Endothelial cell of umbilical vein (primary cell): ENCODE measurements at regions not wholly inside any gene's neighbourhood (a gene's known extent, or its start where the extent isn't known, plus 50 kb on each side); places are given as distances from the start of the nearest gene placed in this dataset.

Source experiments
- BruUV-seq: library from RNA; stranded (reverse); fragments of 400-500 nt; replicated peaks from 2 replicates; lab custom pipeline; 2021; lab: Mats Ljungman, UMichigan
- CTCF ChIA-PET: fragments of 300-600, 350-600 bp; sonication (Branson Sonifier 250); formaldehyde crosslinking; loops from one replicate; lab custom pipeline; 2021; ENCODE audit warnings: antibody characterized with exemption, inconsistent platforms; lab: Charles Lee
- POLR2A ChIA-PET: fragments of 300-600, 350-600 bp; sonication (Branson Sonifier 250); formaldehyde crosslinking; loops from one replicate; lab custom pipeline; 2021; ENCODE audit warnings: antibody characterized with exemption, inconsistent platforms; lab: Charles Lee
- DNase-seq: peaks from one replicate; pipeline ENCODE4 v3.0.0-alpha.2; 2011; ENCODE audit warnings: low read depth, low spot score
- FAIRE-seq: peaks from 2 replicates; lab custom pipeline; 2011; peaks lifted over from hg19 to GRCh38; lab: Jason Lieb, UNC
- H2AFZ ChIP-seq: 2 replicates; pipeline ENCODE4 v1.6.0; 2012; ENCODE audit warnings: low read depth, low read length, control low read depth, inconsistent platforms
- H3K27ac ChIP-seq: 2 replicates; pipeline ENCODE4 v1.5.1; 2011; ENCODE audit warnings: low read depth, mild to moderate bottlenecking, control low read depth, low read length, moderate library complexity; ENCODE audit not compliant: insufficient read depth
- H3K27me3 ChIP-seq, 2 experiments: 2 replicates each; pipeline versions ENCODE4 v1.6.0 to v1.6.1; 2011; ENCODE audit warnings: low read length in 2 of 2, mixed read lengths in 1 of 2; ENCODE audit not compliant: control insufficient read depth in 2 of 2, insufficient read depth in 2 of 2
- H3K36me3 ChIP-seq, 2 experiments: 2 replicates in 1 of 2; 3 replicates in 1 of 2; pipeline ENCODE4 v1.5.1; 2011; ENCODE audit warnings: low read length in 2 of 2, mild to moderate bottlenecking in 1 of 2, moderate library complexity in 1 of 2; ENCODE audit not compliant: control insufficient read depth in 2 of 2, insufficient read depth in 2 of 2; ENCODE audit errors: extremely low read depth in 1 of 2
- H3K4me1 ChIP-seq: 3 replicates; pipeline ENCODE4 v1.5.1; 2011; ENCODE audit warnings: mild to moderate bottlenecking, low read length; ENCODE audit not compliant: control insufficient read depth, insufficient read depth; ENCODE audit errors: extremely low read depth
- H3K4me2 ChIP-seq: 2 replicates; pipeline ENCODE4 v1.6.1; 2011; ENCODE audit warnings: low read length, control low read depth, mixed read lengths; ENCODE audit not compliant: insufficient read depth
- H3K4me3 ChIP-seq, 3 experiments: fragments of 200-600 bp in 1 of 3; sonication (generic), shearing (Covaris generic) in 1 of 3; replicated peaks in 1 of 3; 2 replicates each; pipeline ENCODE4 v1.5.1; 2011 to 2016; ENCODE audit warnings: control low read depth in 3 of 3, low read length in 3 of 3, mild to moderate bottlenecking in 2 of 3, inconsistent platforms in 1 of 3, low read depth in 1 of 3, moderate library complexity in 1 of 3; ENCODE audit not compliant: insufficient read depth in 1 of 3
- H3K79me2 ChIP-seq: 2 replicates; pipeline ENCODE4 v1.6.0; 2012; ENCODE audit warnings: low read length, inconsistent platforms; ENCODE audit not compliant: control insufficient read depth, insufficient read depth
- H3K9ac ChIP-seq: replicated peaks from 2 replicates; pipeline ENCODE3; 2011; ENCODE audit warnings: low read length, control low read depth; ENCODE audit not compliant: insufficient read depth; ENCODE audit errors: extremely low read depth
- H3K9me1 ChIP-seq: replicated peaks from 3 replicates; pipeline ENCODE4 v1.6.0; 2011; ENCODE audit warnings: mild to moderate bottlenecking, low read length; ENCODE audit not compliant: control insufficient read depth, insufficient read depth; ENCODE audit errors: extremely low read depth
- H3K9me3 ChIP-seq: replicated peaks from 2 replicates; pipeline ENCODE4 v1.5.1; 2012; ENCODE audit warnings: low read length, inconsistent platforms; ENCODE audit not compliant: control insufficient read depth, insufficient read depth
- H4K20me1 ChIP-seq: replicated peaks from 2 replicates; pipeline ENCODE3; 2011; ENCODE audit warnings: mild to moderate bottlenecking, low read length; ENCODE audit not compliant: control insufficient read depth, insufficient read depth; ENCODE audit errors: extremely low read depth
- EZH2 ChIP-seq: IDR thresholded peaks from 2 replicates; pipeline ENCODE4 v1.6.1; 2012; ENCODE audit warnings: borderline replicate concordance, low read depth, mild to moderate bottlenecking, moderate library complexity, low read length, inconsistent platforms; ENCODE audit not compliant: severe bottlenecking
- FOS ChIP-seq: IDR thresholded peaks from 2 replicates; pipeline ENCODE4 v1.6.1; 2011; ENCODE audit warnings: mild to moderate bottlenecking, low read length, moderate library complexity, borderline replicate concordance; ENCODE audit not compliant: insufficient read depth
- GATA2 ChIP-seq: IDR thresholded peaks from 2 replicates; pipeline ENCODE4 v1.7.0; 2011; ENCODE audit warnings: low read depth, mild to moderate bottlenecking, moderate library complexity, mixed read lengths, low read length; ENCODE audit not compliant: insufficient read length, insufficient read depth
- JUN ChIP-seq: IDR thresholded peaks from 2 replicates; pipeline ENCODE4 v1.6.1; 2011; ENCODE audit warnings: borderline replicate concordance, low read depth; ENCODE audit not compliant: insufficient read length, insufficient read depth
- MAX ChIP-seq: IDR thresholded peaks from 2 replicates; pipeline ENCODE4 v1.6.1; 2011; ENCODE audit not compliant: insufficient read depth, insufficient read length
- MYC ChIP-seq: IDR thresholded peaks from one replicate; pipeline ENCODE4 v1.6.1; 2011; ENCODE audit warnings: mild to moderate bottlenecking, low read depth, low read length
- POLR2A ChIP-seq: IDR thresholded peaks from 2 replicates; pipeline ENCODE4 v1.6.1; 2012; ENCODE audit warnings: low read depth, mild to moderate bottlenecking, control low read depth, low read length
- POLR2AphosphoS5 ChIP-seq: IDR thresholded peaks from 2 replicates; pipeline ENCODE4 v1.6.1; 2012; ENCODE audit warnings: low read depth, mild to moderate bottlenecking, control low read depth, low read length, moderate library complexity; ENCODE audit not compliant: insufficient read depth
- dilution Hi-C: fragments of 300-500 bp; cut with MboI; formaldehyde crosslinking; loops from one replicate; pipeline ENCODE4 v1.15.0; 2019; ENCODE audit warnings: low sequenced_read_pairs; ENCODE audit not compliant: extremely low pct_ligation_motif_present
- intact Hi-C: fragments of 100-400 bp; cut with micrococcal nuclease; formaldehyde crosslinking; loops from one replicate; pipeline ENCODE4 v1.10.0; 2022
- TF ChIP-seq, protein P1 (sequence below), 2 donors: IDR thresholded peaks; 1 replicate in 1 of 2; 2 replicates in 1 of 2; pipeline ENCODE4 v1.5.1; 2011; ENCODE audit warnings: low read length in 2 of 2, mild to moderate bottlenecking in 2 of 2, moderate library complexity in 2 of 2, control low read depth in 1 of 2, inconsistent platforms in 1 of 2, low read depth in 1 of 2; ENCODE audit not compliant: insufficient read depth in 1 of 2; ENCODE audit errors: extremely low read depth in 1 of 2

- Histone ChIP-seq H3K36me3 (no peaks in the 10 kb centered on the region), H3K79me2 (no peaks in the 10 kb centered on the region), H3K27ac (no peak overlapping the region), H3K9me3 (no peaks in the 10 kb centered on the region), H3K27me3 (peaks cover 2 to 7% of the 10 kb centered on the region in 2 experiments), H3K4me1 (peaks cover 4% of the 10 kb centered on the region), H4K20me1 (no peaks in the 10 kb centered on the region), H2AFZ (no peak overlapping the region), H3K9ac (no peak overlapping the region), H3K4me2 (no peak overlapping the region), H3K4me3 (no peak overlapping the region), H3K9me1 (no peaks in the 10 kb centered on the region)
- DNase-seq (peak; percentile 7), FAIRE-seq (no peak)
- dilution Hi-C loops (no loop called here), intact Hi-C loops (no loop called here)
- no TSS peak for BruUV-seq
- TF ChIP-seq MYC: no peak
- no peak for TF ChIP-seq FOS
- TF ChIP-seq POLR2AphosphoS5: no peak
- no peak for TF ChIP-seq JUN
- TF ChIP-seq MAX: no peak
- TF ChIP-seq, protein P1, sequence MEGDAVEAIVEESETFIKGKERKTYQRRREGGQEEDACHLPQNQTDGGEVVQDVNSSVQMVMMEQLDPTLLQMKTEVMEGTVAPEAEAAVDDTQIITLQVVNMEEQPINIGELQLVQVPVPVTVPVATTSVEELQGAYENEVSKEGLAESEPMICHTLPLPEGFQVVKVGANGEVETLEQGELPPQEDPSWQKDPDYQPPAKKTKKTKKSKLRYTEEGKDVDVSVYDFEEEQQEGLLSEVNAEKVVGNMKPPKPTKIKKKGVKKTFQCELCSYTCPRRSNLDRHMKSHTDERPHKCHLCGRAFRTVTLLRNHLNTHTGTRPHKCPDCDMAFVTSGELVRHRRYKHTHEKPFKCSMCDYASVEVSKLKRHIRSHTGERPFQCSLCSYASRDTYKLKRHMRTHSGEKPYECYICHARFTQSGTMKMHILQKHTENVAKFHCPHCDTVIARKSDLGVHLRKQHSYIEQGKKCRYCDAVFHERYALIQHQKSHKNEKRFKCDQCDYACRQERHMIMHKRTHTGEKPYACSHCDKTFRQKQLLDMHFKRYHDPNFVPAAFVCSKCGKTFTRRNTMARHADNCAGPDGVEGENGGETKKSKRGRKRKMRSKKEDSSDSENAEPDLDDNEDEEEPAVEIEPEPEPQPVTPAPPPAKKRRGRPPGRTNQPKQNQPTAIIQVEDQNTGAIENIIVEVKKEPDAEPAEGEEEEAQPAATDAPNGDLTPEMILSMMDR (IDR thresholded peaks at IDR 0.05; ENCODE audit: extremely low read depth in 1 of 2, insufficient read depth in 1 of 2, low read depth in 1 of 2, low read length in 2 of 2): no peak
- TF ChIP-seq GATA2: no peak
- TF ChIP-seq POLR2A: no peak
- TF ChIP-seq EZH2: no peak
- CTCF ChIA-PET: no interaction called here
- POLR2A ChIA-PET: no interaction called here
Observed at GRCh38 chr7:54960517-54960916, 58.3 kb upstream of the EGFR start.
